NCI-H345 treated with DMSO at 0.1 percent for 48 hours (cell line): ENCODE measurements at regions not wholly inside any gene's neighbourhood (a gene's known extent, or its start where the extent isn't known, plus 50 kb on each side); places are given as distances from the start of the nearest gene placed in this dataset.

ENCODE experiments used
- DNase-seq: peaks from one replicate; lab custom pipeline; 2025; ENCODE audit not compliant: unreplicated experiment; lab: John Stamatoyannopoulos, UW

DNA sequence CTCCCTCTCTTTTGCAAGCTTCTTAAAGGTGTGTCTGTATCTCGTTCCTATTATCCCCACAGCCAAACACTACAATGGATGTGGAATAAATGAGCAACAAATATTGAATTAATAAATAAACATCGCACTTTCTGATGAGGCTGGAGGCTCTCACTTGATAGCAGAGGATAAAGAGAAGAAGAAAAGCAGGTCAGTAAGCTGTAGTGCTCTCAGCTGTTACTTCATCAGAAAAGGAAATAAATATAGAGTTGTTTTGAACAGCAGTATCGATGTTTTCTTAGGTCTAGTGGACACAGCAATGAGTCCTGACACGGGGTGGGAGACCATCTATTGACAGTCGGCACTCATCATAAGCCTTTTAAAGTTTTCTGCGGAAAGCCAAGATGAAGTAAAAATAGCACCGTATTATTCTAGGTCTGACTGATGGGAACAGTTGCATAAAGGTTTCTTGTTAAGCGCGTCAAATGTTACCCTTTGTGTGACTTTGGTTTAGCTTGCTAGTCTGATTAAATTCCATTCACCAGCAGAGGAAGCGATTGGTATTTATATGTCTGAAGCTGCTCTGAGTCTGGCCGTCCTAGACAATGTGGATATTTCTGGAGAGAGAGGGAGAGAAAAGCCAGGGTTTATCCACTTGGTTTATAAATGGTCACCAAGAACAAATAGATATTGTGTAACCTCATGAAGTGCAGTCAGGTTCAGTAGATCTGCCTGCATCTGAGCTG, 646.1 kb downstream of the CDH11 start:
- DNase-seq: no peak

DNA sequence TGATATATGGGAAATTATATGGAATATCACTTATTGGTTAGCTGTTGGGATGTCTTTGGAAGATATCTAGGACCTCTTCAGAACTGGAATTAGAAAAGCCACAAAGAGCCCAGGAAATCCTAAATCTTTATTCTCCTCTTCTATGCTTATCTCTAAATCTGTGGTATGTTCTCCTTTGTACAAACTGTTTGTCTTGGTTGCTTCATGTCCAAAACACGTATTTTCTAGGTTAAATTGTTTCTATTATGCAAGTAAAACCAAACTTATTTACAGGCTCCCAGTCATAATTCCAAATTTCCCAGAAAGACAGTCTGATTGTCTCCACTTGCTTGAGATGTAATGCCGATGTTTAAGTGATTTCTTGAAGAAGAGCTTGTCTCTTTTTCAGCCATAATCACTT, 650.9 kb downstream of the CDH11 start:
- no peak for DNase-seq

DNA sequence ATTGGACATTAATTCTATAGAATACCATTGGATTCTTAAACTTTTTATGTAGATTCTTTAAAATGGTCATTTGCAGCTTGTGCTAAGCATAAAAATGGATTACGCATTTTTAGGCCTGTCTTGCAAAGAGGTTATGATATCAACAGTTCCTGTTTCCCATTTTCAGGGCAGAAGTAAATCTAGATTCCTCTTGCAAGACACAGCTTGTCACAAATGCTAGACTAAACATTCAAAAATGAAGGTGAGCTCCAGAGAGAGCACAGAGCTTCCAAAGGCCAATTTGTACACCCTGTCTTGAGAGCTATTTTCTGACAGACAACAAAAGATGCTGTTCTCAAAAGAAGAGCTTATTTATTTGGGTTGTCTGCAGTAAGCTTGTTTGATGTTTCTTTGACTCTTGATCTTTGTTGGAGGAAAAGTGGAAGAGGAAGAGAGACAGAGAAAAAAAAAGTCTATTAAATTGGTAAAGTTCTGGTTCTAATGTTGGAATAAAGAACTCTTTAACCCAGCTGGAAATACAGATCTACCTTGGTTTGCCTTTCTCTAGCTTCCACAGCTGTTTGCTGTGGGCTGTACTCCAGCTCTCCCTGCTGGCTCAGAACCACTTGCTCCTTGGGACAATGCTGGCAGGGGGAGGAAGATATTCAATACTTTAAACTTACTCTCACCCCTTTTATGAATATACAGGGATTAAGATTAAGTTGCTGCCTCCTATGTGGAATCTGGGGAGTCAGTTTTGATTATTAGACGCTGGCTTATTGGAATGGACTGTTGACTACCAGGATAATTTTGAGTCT, 651.8 kb downstream of the CDH11 start:
- DNase-seq: no peak

DNA sequence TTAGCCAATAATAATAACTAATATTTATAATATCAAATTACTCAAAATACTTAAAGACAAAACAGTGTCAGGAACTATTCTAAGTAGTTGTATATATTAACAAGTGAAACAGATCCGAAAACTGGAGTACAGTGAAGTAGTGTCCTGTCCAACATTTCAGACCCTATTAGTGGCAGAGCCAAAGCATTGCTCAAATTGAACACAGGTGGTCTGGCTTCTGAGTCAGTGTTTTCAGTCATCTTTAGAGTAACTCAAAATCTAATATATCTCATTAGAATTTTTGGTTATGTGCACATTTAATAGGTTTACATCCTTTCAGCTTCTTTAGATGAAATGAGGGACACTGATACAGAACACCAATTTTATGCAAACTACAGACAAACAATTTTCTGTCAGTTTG, 652.5 kb downstream of the CDH11 start:
- DNase-seq: no peak

DNA sequence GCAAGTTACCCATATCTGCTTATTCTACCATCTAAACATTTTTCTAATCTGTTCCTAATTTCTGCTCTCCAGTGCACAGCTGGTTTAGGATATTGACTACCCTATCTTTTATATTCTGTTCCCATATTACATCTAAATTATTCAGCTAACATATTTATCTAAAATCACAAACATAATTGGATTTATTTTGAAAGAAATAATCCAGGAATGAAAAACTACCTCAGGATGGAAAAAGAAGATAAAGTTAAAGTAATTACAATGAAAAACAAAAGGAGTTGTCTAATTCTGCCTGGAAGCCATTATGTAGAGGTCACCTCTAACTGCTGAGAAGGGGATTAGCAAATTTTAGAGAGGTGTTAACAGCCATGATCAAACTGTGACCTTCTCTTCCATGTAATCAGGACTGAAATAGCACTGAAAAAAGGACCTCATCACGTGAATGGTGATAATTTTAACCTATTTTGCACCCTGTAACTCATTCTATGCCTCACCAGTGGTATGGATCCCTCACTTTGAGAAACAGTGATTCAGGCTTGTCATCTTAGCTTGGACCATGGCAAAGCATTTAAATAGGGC, 653.3 kb downstream of the CDH11 start:
- no peak for DNase-seq

DNA sequence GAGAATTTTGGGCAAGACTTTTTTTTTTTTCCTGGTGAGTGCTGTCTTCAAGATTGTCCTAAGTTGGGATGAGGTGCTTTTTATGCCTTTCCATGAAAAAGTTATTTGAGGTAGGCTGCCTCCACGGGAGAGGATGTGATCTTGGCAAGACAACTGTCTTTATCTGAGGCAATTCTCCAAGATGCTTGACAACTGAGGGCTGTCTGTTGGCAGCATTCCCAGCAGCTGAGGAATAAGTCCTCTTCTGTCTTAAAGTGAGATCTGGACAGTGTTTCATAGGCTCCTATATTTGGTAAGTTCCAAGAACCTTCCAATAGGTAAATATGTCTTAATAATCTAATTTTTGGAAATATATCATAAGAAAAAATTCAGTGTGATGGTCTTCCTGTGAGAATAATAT, 662.0 kb downstream of the CDH11 start:
- DNase-seq: no peak

DNA sequence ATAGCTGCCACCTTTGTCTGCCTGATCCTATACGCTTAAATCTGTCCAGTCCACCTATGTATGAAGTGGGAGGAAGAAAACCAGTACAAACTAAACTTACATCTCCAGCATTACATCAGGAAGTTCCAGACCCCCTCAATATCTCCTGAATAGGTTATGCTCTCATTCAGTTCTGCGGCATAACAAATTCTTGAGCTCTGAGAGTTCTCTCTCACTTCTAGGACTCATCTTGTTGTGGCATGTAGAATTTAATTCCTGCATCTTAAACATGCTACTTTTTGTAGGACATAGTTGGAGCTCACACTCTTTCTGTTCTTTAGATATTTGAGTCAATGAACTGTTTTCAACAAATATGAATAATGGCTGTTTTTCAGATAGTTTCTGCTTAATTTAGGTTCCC, 662.5 kb downstream of the CDH11 start:
- no peak for DNase-seq

DNA sequence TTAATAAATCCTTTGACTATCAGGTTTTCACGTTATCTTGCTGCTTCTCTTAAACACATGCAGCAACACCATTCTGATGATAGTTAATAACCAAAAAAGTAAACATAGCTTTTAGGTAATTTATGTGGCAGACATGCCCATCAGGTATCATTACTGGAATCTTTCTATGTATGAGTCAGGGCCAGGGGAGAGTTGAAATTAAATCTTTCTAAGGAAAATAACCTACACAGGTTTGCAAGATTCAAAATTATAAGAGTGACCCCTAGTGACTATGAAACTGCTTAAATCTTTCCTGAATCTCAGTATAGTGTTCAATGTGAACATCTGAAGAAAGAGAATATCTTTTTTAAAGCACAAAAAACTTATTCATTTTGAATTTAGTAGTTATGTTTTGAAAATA, 666.6 kb downstream of the CDH11 start:
- no peak for DNase-seq

DNA sequence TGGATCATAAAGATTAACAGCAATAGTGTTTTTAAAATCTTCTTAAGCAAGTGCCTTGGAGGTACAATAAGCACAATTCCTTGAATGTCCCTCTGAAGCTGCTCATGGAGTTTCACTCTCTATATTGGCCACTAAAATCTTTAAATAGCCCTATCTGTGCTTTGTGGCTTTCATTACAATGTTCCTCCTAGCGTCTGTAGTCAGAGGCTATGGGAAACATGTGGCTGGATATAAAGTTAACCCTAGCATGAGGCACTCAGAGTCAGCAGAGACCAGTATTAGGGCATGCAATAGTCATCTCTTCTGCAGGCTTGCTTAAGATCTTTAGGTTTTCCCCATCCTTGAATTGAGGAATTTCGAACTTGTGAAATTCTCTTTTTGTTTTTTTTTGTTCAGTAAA, 668.2 kb downstream of the CDH11 start:
- DNase-seq: no peak

DNA sequence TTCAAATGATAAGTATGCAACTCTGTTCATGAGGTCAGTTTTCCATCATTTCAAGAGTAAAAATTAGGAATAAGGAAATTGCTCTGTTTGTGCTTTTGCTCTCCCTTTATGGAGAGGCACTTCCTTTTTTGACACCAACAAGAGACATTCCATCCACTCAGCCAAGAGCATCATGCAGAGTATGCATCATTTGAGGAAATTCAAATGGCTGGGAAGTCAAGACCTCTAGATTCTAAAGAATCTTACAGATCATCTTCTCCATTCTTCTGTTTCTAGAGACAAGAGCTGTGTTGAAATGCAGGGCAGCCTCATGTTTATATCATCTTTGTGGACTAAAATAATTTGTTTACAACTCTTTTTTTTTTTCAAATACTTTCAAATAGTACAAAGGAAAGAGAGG, 669.4 kb downstream of the CDH11 start:
- no peak for DNase-seq

DNA sequence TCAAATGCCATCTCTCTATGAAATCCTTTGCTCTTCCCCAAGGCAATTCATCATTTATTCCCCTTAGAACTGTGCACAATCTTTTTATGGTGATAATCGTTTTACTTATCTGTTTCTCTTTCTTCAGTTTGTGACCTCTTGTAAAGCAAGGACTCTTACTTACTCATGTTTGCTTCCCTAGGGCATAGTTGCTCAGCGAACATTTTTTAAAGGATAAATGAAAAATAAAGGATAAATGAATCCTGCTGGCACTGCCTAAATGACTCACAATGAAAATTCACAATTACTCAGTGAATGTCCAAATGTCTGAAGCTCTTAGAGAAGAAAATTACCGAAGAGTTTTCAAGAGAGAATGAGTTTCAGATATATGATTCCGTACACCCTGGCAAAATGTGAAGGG, 671.7 kb downstream of the CDH11 start:
- no peak for DNase-seq

DNA sequence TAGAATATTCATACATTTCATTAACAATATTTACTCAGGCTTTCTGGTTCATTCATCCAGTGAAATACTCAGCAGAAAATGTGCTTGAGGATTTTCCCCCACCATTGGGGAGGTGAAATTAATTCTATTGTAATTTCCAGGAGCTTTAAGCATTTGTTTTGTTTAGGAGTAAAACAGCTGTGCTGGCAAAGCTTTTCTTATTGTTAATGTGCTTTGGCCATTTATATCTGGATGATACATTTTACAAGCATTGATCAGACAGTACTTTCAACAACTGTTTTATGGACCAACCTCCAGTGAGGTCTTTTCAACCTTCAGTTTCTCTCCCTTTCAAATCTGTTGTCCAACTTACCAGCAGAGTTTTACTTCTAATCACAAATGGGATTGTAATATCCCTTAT, 672.4 kb downstream of the CDH11 start:
- peak; percentile 6 for DNase-seq

DNA sequence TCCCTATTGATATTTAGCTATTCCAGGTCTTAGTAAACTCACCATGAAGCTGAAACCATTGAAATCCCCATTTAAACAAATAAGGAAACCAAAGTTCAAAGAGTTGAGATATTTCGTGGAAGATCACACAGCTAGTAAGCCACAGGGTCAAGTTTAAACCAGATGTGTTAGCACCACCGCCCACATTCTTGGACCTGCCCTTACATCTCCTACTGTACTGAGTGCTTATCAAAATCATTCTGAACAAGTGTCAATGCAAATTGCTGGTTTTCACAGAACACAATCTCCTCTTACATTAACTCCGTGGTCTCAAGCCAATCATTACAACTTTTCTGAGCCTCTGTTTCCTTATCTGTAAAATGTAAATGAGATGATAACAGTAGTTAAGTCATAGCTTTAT, 676.2 kb downstream of the CDH11 start:
- DNase-seq: no peak

DNA sequence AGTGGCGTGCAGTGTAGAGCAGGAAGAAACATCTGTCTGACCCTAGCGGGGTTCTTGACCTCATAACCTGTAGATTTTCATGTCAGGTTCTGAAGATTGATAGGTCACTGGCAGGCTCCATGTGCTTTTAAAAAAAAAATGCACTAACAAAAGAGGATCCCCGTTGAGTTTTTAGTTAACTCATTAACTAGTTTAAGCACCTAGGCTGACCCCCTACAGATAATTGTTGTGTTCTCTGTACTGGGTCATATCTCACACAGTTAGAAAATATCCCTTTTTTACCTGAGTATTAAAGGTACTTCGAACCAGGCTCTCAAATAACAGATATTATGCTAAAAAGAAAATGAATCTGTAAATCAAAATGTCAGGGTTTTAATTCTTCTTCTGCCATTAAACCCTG, 676.6 kb downstream of the CDH11 start:
- no peak for DNase-seq

DNA sequence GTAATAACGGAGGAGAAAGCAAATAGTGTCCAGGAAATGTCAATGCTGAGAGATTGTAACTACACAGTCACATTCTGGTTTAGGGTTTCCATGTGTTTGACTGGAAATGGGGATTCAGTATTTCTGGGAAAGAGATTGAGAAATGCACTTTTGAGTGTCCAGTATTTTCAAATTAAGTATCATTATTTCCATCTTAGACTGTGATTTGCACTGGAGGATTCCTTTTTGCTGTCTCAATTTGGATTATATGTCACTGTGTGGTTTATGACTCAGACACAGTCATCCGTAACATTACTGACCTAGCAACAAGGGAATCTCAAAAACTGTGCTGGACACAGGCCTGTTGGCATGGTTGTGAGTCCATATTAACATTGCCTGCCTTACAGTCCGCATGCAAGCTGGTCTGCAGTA, 681.4 kb downstream of the CDH11 start:
- DNase-seq: no peak

DNA sequence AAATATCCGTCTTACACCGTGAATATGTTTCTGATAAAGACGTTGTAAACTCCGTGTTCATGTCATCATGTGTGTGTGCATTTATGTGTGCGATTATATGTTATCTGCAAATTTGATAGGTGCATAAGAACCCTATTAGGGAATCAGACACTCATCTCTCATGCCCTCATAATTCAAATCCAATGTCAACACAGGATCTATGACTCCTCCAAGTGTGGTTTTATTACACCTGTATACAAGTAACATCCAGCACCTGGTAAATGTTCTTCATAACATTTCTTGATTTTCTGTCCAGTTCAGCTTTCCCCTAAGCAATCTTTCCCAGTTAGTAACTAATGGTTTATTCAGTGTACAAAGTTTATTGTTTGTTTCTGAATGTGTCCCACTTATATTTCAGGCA, 681.9 kb downstream of the CDH11 start:
- no peak for DNase-seq

DNA sequence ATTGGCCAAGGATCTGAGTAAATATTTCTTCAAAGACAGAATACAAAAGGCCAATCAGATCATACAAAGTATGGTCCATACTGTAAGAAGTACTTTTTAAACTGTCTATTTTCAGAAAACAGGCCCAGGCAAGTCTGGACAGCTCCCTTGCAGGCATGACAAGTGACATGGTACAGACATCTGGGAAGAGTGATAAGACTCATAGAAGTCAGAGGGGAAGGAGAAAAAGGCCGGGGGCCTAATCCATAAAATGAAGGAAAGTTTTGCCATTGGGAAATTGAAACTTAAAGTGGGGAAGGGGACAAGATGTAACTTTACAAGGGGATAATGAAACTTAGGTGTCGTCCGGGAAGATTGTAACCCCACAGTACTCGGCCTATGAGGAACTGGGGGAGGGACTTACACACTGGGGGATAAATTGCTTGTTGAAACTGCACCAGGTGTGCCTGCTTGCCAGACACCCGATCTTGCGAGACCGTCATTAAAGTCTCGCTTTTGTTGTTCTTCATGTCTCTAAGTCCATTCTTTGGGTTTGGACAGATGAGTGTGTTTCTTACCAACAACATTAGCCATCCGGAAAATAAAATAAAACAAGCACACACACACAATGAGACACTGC, 684.0 kb downstream of the CDH11 start:
- DNase-seq: no peak

DNA sequence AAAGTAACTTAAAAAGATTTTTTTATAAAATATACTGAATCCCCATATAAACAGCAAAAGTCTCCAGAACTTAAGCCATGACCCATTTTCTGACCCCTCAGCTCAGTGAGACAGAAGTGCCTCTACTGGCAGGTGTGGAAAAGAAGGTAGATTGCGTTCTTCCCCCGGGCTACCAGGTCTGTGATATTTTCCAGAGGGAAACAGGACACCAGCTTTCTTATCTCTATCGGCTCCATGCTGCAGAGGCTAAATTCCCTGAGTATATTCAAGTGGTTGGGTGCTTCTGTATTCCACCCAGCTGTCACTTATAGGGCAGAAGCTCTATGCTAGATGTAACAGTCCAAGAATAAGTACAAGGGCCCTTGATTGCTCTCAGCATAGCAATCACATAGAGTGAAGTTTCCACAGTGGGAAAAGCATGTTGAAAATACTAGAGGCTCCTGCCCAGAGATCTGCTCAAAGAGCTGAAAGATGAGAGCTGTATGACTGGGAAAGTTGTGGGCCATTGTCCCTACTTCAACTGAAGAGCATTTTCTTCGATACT, 687.3 kb downstream of the CDH11 start:
- no peak for DNase-seq

DNA sequence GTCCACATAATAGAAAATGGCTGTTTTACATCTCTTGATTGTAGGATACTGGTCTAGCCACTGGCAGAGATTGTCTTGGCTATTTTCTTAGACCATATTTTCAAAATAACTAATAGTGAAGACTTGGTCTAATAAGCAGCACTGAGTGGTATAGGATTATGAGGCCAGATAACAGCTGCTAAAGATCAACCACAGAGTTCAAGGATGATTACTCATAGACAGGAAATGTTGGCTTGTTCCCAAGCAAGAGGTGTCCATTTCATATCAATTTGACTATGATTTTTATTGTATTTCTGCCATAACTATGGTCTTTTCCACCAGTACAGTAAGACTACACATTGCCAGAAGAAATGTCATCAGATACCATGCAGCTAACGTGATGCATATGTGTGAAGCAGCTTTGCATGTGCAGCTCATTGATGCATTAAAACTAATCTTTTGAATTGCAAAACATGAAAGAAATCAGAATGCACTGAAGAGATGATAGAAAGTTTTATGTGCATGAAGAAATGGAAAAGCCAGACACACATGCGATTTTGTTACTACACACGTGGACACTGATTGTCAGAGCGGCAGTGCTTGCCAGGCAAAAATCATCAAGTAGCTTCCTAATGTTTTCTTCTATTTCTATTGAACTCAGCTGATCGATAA, 693.3 kb downstream of the CDH11 start:
- no peak for DNase-seq

DNA sequence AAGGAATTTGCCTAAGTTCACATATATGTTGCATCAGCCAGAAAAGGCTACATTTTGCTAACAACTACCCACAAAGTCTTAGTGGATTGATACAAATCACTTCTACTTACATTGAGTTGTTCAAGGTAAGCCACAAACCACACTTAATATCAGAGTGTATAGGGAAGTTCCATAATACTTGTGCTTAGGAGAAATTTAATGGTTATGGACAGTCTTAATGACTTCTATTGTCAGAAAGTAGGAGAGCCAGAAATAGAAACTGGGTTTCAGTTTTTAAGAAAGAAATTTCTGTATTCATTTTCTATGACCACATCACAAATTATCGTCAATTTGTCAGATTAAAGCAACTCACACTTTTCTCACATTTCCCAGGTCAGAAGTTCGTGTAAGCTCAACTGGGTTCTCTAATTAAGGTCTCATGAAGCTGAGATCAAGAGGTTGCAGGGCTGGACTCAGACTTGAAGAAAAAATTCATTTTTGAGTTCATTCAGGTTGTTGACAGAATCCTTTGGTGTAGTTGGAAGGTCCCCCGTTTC, 695.7 kb downstream of the CDH11 start:
- no peak for DNase-seq

DNA sequence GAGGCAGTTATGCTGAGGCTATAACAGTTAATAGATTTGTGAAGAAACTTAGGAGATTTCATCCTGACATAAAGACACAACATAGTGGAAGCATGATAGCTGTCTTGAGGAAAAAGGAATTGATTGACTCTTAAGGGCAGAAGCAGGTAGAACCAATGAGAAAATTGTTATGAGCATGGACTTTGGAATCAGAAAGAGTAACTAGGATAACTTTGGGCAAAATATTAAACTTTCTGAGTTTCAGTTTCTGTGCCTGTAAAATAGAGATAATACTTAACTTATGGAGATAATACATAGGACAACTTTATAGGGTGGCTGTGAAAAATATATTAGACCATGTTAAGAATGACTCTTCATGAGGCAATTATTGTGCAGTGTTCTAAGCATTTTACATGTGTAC, 696.5 kb downstream of the CDH11 start:
- DNase-seq: no peak
